Esophagus muscularis mucosa (tissue), 4 donors: ENCODE measurements at regions not wholly inside any gene's neighbourhood (a gene's known extent, or its start where the extent isn't known, plus 50 kb on each side); places are given as distances from the start of the nearest gene placed in this dataset.
A peak's percentile ranks its signal among the peaks of the same experiment; 100 is the strongest.

ENCODE experiments used
- DNase-seq: peaks from one replicate; pipeline ENCODE4 v3.0.0-alpha.2; 2017; ENCODE audit errors: extremely low spot score
- H3K27ac ChIP-seq, 4 donors: fragments of 200-600 bp; sonication (generic); replicated peaks in 1 of 4; 1 replicate in 3 of 4; 2 replicates in 1 of 4; pipeline ENCODE4 v1.5.1; 2016 to 2019; ENCODE audit warnings: mild to moderate bottlenecking in 1 of 4
- H3K27me3 ChIP-seq, 4 donors: fragments of 200-600 bp; sonication (generic); one replicate each; pipeline versions ENCODE4 v1.5.1 to v1.6.0; 2016 to 2019
- H3K36me3 ChIP-seq, 4 donors: fragments of 200-600 bp; sonication (generic); one replicate each; pipeline ENCODE4 v1.5.1; 2016 to 2019
- H3K4me1 ChIP-seq, 4 donors: fragments of 200-600 bp; sonication (generic); one replicate each; pipeline ENCODE4 v1.5.1; 2016 to 2019
- H3K4me3 ChIP-seq, 4 donors: fragments of 200-600 bp; sonication (generic); 1 replicate in 2 of 4; 2 replicates in 2 of 4; pipeline ENCODE4 v1.5.1; 2016 to 2019; ENCODE audit warnings: mild to moderate bottlenecking in 4 of 4, moderate library complexity in 1 of 4
- H3K9me3 ChIP-seq, 4 donors: fragments of 200-600 bp; sonication (generic); 1 replicate in 3 of 4; 2 replicates in 1 of 4; pipeline ENCODE4 v1.5.1; 2016 to 2019
- CTCF ChIP-seq, 3 experiments: fragments of 200-600 bp in 2 of 3; fragments of 450-650 bp in 1 of 3; sonication (generic) in 2 of 3; IDR thresholded peaks; one replicate each; pipeline ENCODE4 v1.5.1; 2017 to 2019; ENCODE audit warnings: antibody characterized with exemption in 3 of 3, mild to moderate bottlenecking in 2 of 3, moderate library complexity in 1 of 3
- EP300 ChIP-seq: sonication (generic); formaldehyde crosslinking; IDR thresholded peaks from one replicate; pipeline ENCODE4 v1.6.1; 2017; ENCODE audit warnings: antibody characterized with exemption
- POLR2A ChIP-seq: fragments of 450-650 bp; IDR thresholded peaks from one replicate; pipeline ENCODE4 v1.6.1; 2017; ENCODE audit warnings: antibody characterized with exemption, moderate library complexity, mild to moderate bottlenecking, low read depth
- POLR2AphosphoS5 ChIP-seq, 2 donors: sonication (generic); formaldehyde crosslinking; IDR thresholded peaks; one replicate each; pipeline ENCODE4 v1.6.1; 2017; ENCODE audit warnings: antibody characterized with exemption in 2 of 2
- WGBS: methylation state at CpG from one replicate; pipeline ENCODE4 v1.1.5; 2018; 5-methylcytosine and 5-hydroxymethylcytosine counted together
- intact Hi-C: fragments of 100-400 bp; cut with DNase I; formaldehyde crosslinking; loops from one replicate; pipeline ENCODE4 v1.15.1; 2023

DNA sequence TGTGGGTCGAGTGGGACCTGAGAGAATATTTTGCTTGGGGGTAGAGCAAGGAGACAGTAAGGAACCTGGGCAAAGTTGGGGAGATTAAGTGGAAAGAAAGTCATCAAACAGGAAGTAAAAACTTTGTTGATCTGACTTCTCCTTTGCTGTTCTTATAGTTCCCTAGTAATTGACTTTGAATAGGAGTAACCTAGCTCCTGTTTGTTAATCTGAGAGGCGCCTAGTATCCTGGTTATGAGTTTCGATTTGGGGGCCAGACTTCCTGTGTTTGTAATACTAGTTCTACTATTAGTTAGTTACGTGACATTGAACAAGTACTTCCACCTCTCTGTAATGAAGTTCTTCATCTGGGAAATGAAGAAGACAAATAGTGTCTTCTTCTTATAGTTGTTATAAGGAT is 99.1 kb downstream of the ZNF365 start:
- H3K36me3 ChIP-seq, result no peaks in the 10 kb centered on the region
- DNase-seq, result no peak
- no peak overlapping the region for H3K27ac ChIP-seq
- H3K27me3 ChIP-seq, result no peaks in the 10 kb centered on the region
- no peaks in the 10 kb centered on the region for H3K9me3 ChIP-seq
- H3K4me1 ChIP-seq, result no peaks in the 10 kb centered on the region
- intact Hi-C loops, result no loop called here
- TF ChIP-seq POLR2AphosphoS5 (IDR thresholded peaks at IDR 0.05) (no peak), POLR2A (no peak), CTCF (IDR thresholded peaks at IDR 0.05) (no peak), EP300 (no peak)
- H3K4me3 ChIP-seq, result no peak overlapping the region
- 74% methylated on average over 4 of the region's 4 CpGs for WGBS

DNA sequence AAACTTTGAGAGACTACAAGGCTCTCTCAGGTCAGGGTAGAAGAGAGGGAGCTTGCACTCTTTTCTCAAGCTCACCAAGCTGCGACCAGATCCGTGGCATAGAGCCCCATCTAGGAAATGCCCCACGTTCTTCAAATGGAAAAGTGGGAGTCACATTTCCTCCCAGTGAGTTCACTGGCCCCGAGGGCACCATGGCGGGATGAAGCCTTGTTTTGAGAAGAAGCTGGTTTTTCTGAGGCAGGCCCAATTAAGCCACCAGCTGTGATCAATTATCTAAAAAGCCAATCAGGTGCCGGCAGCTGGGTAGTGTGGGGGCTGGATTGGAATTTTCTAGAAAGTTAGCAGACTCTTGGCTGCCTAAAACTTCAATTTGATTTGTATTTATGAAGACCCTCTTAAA is 101.4 kb downstream of the ZNF365 start:
- DNase-seq, result no peak
- Histone ChIP-seq H3K27ac (no peak overlapping the region), H3K9me3 (no peaks in the 10 kb centered on the region), H3K27me3 (no peaks in the 10 kb centered on the region), H3K4me3 (no peak overlapping the region), H3K4me1 (no peaks in the 10 kb centered on the region), H3K36me3 (no peaks in the 10 kb centered on the region)
- intact Hi-C loops, result no loop called here
- 78% methylated on average over 6 of the region's 6 CpGs for WGBS
- no peak for TF ChIP-seq EP300
- TF ChIP-seq CTCF (IDR thresholded peaks at IDR 0.05), result no peak

DNA sequence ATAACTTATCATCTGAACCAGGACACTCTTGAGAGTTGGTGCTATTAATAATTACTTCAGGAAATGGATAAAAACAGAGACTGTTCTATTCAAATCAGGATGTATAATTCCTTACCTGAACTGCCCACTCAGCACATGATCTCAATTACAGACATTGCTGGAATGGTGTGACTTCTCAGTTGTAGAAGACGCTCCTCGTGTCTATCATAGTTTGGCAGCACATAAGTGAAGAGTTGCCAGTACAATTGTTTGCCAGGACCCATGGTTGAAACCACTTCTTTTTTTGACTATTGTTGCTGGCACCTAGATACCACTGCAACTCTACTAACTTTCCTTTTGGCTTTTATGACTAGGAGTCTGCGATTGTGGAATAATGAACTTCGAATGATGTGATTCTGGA is 105.4 kb downstream of the ZNF365 start:
- WGBS, result 83% methylated on average over 4 of the region's 4 CpGs
- peak; percentile 57 for DNase-seq
- intact Hi-C loops, result no loop called here
- Histone ChIP-seq H3K27me3 (no peaks in the 10 kb centered on the region), H3K4me3 (no peak overlapping the region), H3K4me1 (no peaks in the 10 kb centered on the region), H3K9me3 (no peaks in the 10 kb centered on the region), H3K36me3 (no peaks in the 10 kb centered on the region), H3K27ac (no peak overlapping the region)
- TF ChIP-seq EP300, result no peak
- TF ChIP-seq CTCF (IDR thresholded peaks at IDR 0.05), result no peak
- no peak for TF ChIP-seq POLR2A
- TF ChIP-seq POLR2AphosphoS5 (IDR thresholded peaks at IDR 0.05), result no peak

DNA sequence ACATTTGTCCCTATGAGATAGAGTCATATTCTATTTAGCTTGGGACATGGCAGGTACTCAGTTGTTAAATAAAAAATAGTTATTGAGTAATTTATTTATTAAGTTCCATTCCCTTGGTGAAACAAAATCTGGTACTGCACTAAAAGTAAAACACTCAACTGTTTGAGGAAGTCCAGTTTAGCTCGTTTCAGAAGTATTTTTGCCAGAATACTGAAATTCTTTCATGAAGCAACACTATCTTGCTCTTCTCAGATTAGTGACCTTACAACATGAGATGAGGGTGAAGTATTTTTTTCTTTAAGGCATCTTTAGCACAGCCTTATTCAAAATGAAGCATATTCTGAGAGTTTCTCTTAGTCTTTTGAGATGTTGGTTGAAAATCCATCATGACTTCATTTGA is 106.0 kb downstream of the ZNF365 start:
- TF ChIP-seq CTCF (IDR thresholded peaks at IDR 0.05) (no peak), POLR2AphosphoS5 (IDR thresholded peaks at IDR 0.05) (no peak), POLR2A (no peak), EP300 (no peak)
- Histone ChIP-seq H3K27ac (no peak overlapping the region), H3K27me3 (no peaks in the 10 kb centered on the region), H3K36me3 (no peaks in the 10 kb centered on the region), H3K4me1 (no peaks in the 10 kb centered on the region), H3K4me3 (no peak overlapping the region), H3K9me3 (no peaks in the 10 kb centered on the region)
- 21% methylated on average over 1 of the region's 1 CpG for WGBS
- intact Hi-C loops, result no loop called here
- DNase-seq, result no peak

DNA sequence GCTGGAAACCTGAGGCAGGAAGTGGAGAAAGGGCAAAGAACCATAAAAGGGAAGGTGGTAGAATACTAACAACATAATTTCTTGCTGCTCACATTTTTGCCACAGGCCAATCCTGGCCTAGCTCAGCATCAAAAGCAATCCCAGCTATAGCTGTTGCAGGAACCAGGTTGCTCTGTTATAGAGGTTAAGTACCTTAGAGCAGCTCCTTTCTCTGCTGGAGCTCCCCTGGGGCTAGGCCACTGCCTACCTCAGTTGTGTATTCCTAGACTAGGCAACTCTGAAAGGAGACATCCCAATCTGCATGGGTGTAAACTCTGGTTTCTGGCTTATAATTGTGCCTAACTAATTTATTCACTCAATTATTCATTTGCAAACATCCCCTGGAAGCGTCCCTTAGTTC is 108.4 kb downstream of the ZNF365 start:
- Histone ChIP-seq H3K4me3 (no peak overlapping the region), H3K9me3 (no peaks in the 10 kb centered on the region), H3K36me3 (no peaks in the 10 kb centered on the region), H3K27ac (no peak overlapping the region), H3K27me3 (no peaks in the 10 kb centered on the region), H3K4me1 (no peaks in the 10 kb centered on the region)
- DNase-seq, result no peak
- intact Hi-C loops, result no loop called here
- TF ChIP-seq CTCF (IDR thresholded peaks at IDR 0.05), result no peak
- TF ChIP-seq EP300, result no peak
- TF ChIP-seq POLR2A, result no peak
- TF ChIP-seq POLR2AphosphoS5 (IDR thresholded peaks at IDR 0.05), result no peak
- WGBS, result 76% methylated on average over 1 of the region's 1 CpG
